ENCODE measurements at regions not wholly inside any gene's neighbourhood (a gene's known extent, or its start where the extent isn't known, plus 50 kb on each side); places are given as distances from the start of the nearest gene placed in this dataset.
A peak's percentile ranks its signal among the peaks of the same experiment; 100 is the strongest.

GRCh38 chr12:69000540-69001243 lies 67.7 kb upstream of the CPM start:
- WGBS = no CpG with 5 or more reads among the region's 2 CpGs
- H2AK5ac ChIP-seq (ENCODE audit: low read length, severe bottlenecking) = no peak overlapping the region
- H3K4ac ChIP-seq (ENCODE audit: low read depth in 1 of 2, low read length in 2 of 2) = no peak overlapping the region
- H3K18ac ChIP-seq (ENCODE audit: low read depth in 1 of 2, low read length in 2 of 2) = no peak overlapping the region
- peaks cover 3% of the 10 kb centered on the region for H3K9me3 ChIP-seq (ENCODE audit: control insufficient read depth, low read length)
- peak overlapping the region; percentile 22 for H3K9ac ChIP-seq (ENCODE audit: low read length)
- no peaks in the 10 kb centered on the region for H3K4me1 ChIP-seq (ENCODE audit: control insufficient read depth, insufficient read depth, low read depth, low read length)
- H3K27ac ChIP-seq (ENCODE audit: low read length, poor library complexity, severe bottlenecking) = no peak overlapping the region
- no peak overlapping the region for H2BK5ac ChIP-seq (ENCODE audit: low read depth, low read length, poor library complexity, severe bottlenecking)
- no peak overlapping the region for H3K14ac ChIP-seq (ENCODE audit: low read length in 2 of 2)
- H2AFZ ChIP-seq (ENCODE audit: low read depth, low read length) = no peak overlapping the region
- H3K79me1 ChIP-seq (replicated peaks; ENCODE audit: low read length, poor library complexity, severe bottlenecking) = no peaks in the 10 kb centered on the region
- H4K8ac ChIP-seq (ENCODE audit: low read length) = no peak overlapping the region
- no peaks in the 10 kb centered on the region for H3K27me3 ChIP-seq (ENCODE audit: control insufficient read depth in 1 of 2, insufficient read depth in 1 of 2, low read length in 2 of 2)
- DNase-seq = no peak
- H2BK120ac ChIP-seq (ENCODE audit: low read depth, low read length) = no peak overlapping the region
- no peaks in the 10 kb centered on the region for H3K36me3 ChIP-seq (ENCODE audit: control insufficient read depth in 1 of 2, insufficient read depth in 2 of 2, low read depth in 1 of 2, low read length in 2 of 2)
- H3K23ac ChIP-seq (ENCODE audit: low read length in 2 of 2) = no peak overlapping the region
- H3K4me3 ChIP-seq (ENCODE audit: insufficient read depth in 1 of 2, low read depth in 1 of 2, low read length in 2 of 2) = no peak overlapping the region
- H4K91ac ChIP-seq (ENCODE audit: low read length) = no peak overlapping the region
- H2BK15ac ChIP-seq (ENCODE audit: low read depth, poor library complexity, severe bottlenecking) = no peak overlapping the region
- no peak overlapping the region for H3K4me2 ChIP-seq (ENCODE audit: low read length, poor library complexity, severe bottlenecking)
- no peak overlapping the region for H2BK12ac ChIP-seq (ENCODE audit: low read length in 2 of 2)

GRCh38 chr12:69001251-69001650 lies 68.3 kb upstream of the CPM start:
- H2BK12ac ChIP-seq (ENCODE audit: low read length in 2 of 2) = no peak overlapping the region
- H4K91ac ChIP-seq (ENCODE audit: low read length) = no peak overlapping the region
- no peak for DNase-seq
- H3K4ac ChIP-seq (ENCODE audit: low read depth in 1 of 2, low read length in 2 of 2) = no peak overlapping the region
- 88% methylated on average over 3 of the region's 3 CpGs for WGBS
- H3K9me3 ChIP-seq (ENCODE audit: control insufficient read depth, low read length) = peaks cover 3% of the 10 kb centered on the region
- no peak overlapping the region for H3K14ac ChIP-seq (ENCODE audit: low read length in 2 of 2)
- no peak overlapping the region for H3K4me3 ChIP-seq (ENCODE audit: insufficient read depth in 1 of 2, low read depth in 1 of 2, low read length in 2 of 2)
- H3K4me2 ChIP-seq (ENCODE audit: low read length, poor library complexity, severe bottlenecking) = no peak overlapping the region
- H2BK120ac ChIP-seq (ENCODE audit: low read depth, low read length) = no peak overlapping the region
- no peak overlapping the region for H3K18ac ChIP-seq (ENCODE audit: low read depth in 1 of 2, low read length in 2 of 2)
- H3K79me1 ChIP-seq (replicated peaks; ENCODE audit: low read length, poor library complexity, severe bottlenecking) = no peaks in the 10 kb centered on the region
- H3K4me1 ChIP-seq (ENCODE audit: control insufficient read depth, insufficient read depth, low read depth, low read length) = no peaks in the 10 kb centered on the region
- H3K27me3 ChIP-seq (ENCODE audit: control insufficient read depth in 1 of 2, insufficient read depth in 1 of 2, low read length in 2 of 2) = no peaks in the 10 kb centered on the region
- H3K36me3 ChIP-seq (ENCODE audit: control insufficient read depth in 1 of 2, insufficient read depth in 2 of 2, low read depth in 1 of 2, low read length in 2 of 2) = no peaks in the 10 kb centered on the region
- H2BK5ac ChIP-seq (ENCODE audit: low read depth, low read length, poor library complexity, severe bottlenecking) = no peak overlapping the region
- H2AK5ac ChIP-seq (ENCODE audit: low read length, severe bottlenecking) = no peak overlapping the region
- H3K23ac ChIP-seq (ENCODE audit: low read length in 2 of 2) = no peak overlapping the region
- no peak overlapping the region for H3K27ac ChIP-seq (ENCODE audit: low read length, poor library complexity, severe bottlenecking)
- H3K9ac ChIP-seq (ENCODE audit: low read length) = no peak overlapping the region
- no peak overlapping the region for H2AFZ ChIP-seq (ENCODE audit: low read depth, low read length)
- no peak overlapping the region for H4K8ac ChIP-seq (ENCODE audit: low read length)
- H2BK15ac ChIP-seq (ENCODE audit: low read depth, poor library complexity, severe bottlenecking) = no peak overlapping the region

DNA sequence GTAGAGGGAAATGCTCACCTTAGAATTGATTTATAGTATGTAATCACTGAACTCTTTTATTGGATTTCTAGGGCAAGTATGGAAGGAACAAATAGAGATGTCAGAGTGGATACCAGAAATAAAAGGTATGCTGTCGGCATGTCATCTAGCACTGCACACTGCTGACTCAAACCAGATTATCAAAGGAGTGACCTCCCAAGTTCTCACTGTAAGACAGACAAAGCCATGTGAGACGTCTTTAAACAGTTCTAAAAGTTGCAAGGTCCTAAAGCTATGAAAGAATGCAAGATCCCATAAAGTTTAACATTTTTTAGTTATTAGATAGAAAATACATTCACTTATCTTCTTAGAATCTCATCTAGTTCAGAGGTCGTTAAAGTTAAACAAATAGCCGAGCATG lies 70.0 kb upstream of the CPM start:
- Histone ChIP-seq H2AFZ (ENCODE audit: low read depth, low read length) (no peak overlapping the region), H3K36me3 (ENCODE audit: control insufficient read depth in 1 of 2, insufficient read depth in 2 of 2, low read depth in 1 of 2, low read length in 2 of 2) (no peaks in the 10 kb centered on the region), H3K4me1 (ENCODE audit: control insufficient read depth, insufficient read depth, low read depth, low read length) (peaks cover 3% of the 10 kb centered on the region), H3K27me3 (ENCODE audit: control insufficient read depth in 1 of 2, insufficient read depth in 1 of 2, low read length in 2 of 2) (no peaks in the 10 kb centered on the region), H3K18ac (ENCODE audit: low read depth in 1 of 2, low read length in 2 of 2) (no peak overlapping the region), H3K23ac (ENCODE audit: low read length in 2 of 2) (no peak overlapping the region), H3K79me1 (replicated peaks; ENCODE audit: low read length, poor library complexity, severe bottlenecking) (no peaks in the 10 kb centered on the region), H3K9ac (ENCODE audit: low read length) (no peak overlapping the region), H2BK5ac (ENCODE audit: low read depth, low read length, poor library complexity, severe bottlenecking) (no peak overlapping the region), H4K91ac (ENCODE audit: low read length) (no peak overlapping the region), H3K9me3 (ENCODE audit: control insufficient read depth, low read length) (no peaks in the 10 kb centered on the region), H3K27ac (ENCODE audit: low read length, poor library complexity, severe bottlenecking) (no peak overlapping the region), H3K4me3 (ENCODE audit: insufficient read depth in 1 of 2, low read depth in 1 of 2, low read length in 2 of 2) (no peak overlapping the region), H3K4ac (ENCODE audit: low read depth in 1 of 2, low read length in 2 of 2) (no peak overlapping the region), H4K8ac (ENCODE audit: low read length) (no peak overlapping the region), H2AK5ac (ENCODE audit: low read length, severe bottlenecking) (no peak overlapping the region), H3K4me2 (ENCODE audit: low read length, poor library complexity, severe bottlenecking) (no peak overlapping the region), H3K14ac (ENCODE audit: low read length in 2 of 2) (no peak overlapping the region), H2BK12ac (ENCODE audit: low read length in 2 of 2) (no peak overlapping the region), H2BK15ac (ENCODE audit: low read depth, poor library complexity, severe bottlenecking) (no peak overlapping the region), H2BK120ac (ENCODE audit: low read depth, low read length) (no peak overlapping the region)
- DNase-seq = no peak
- WGBS = 89% methylated on average over 3 of the region's 4 CpGs

DNA sequence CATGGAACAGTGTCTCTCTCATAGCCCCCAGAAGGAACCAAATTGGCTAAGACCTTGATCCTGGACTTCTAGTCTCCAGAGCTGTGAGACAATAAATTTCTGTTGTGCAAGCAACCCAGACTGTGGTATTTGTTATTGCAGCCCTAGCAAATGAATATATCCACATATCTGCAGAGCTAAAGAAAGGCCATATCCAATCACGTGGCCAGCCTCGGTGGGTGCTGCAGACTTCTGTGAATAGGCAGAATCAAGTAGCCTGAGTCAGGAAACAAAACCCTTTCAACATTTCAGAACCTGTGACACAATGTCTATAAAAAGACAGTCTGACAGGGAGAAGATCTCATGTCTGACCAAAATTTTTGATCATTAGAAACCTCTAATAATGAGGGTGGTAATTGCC lies 71.0 kb upstream of the CPM start:
- Histone ChIP-seq H3K4me3 (ENCODE audit: insufficient read depth in 1 of 2, low read depth in 1 of 2, low read length in 2 of 2) (no peak overlapping the region), H3K4me1 (ENCODE audit: control insufficient read depth, insufficient read depth, low read depth, low read length) (peaks cover 3% of the 10 kb centered on the region), H4K8ac (ENCODE audit: low read length) (no peak overlapping the region), H3K79me1 (replicated peaks; ENCODE audit: low read length, poor library complexity, severe bottlenecking) (no peaks in the 10 kb centered on the region), H2AK5ac (ENCODE audit: low read length, severe bottlenecking) (no peak overlapping the region), H4K91ac (ENCODE audit: low read length) (no peak overlapping the region), H3K14ac (ENCODE audit: low read length in 2 of 2) (no peak overlapping the region), H2BK5ac (ENCODE audit: low read depth, low read length, poor library complexity, severe bottlenecking) (no peak overlapping the region), H3K9me3 (ENCODE audit: control insufficient read depth, low read length) (no peaks in the 10 kb centered on the region), H3K23ac (ENCODE audit: low read length in 2 of 2) (no peak overlapping the region), H2BK12ac (ENCODE audit: low read length in 2 of 2) (no peak overlapping the region), H3K27me3 (ENCODE audit: control insufficient read depth in 1 of 2, insufficient read depth in 1 of 2, low read length in 2 of 2) (no peaks in the 10 kb centered on the region), H2AFZ (ENCODE audit: low read depth, low read length) (no peak overlapping the region), H3K18ac (ENCODE audit: low read depth in 1 of 2, low read length in 2 of 2) (no peak overlapping the region), H3K36me3 (ENCODE audit: control insufficient read depth in 1 of 2, insufficient read depth in 2 of 2, low read depth in 1 of 2, low read length in 2 of 2) (no peaks in the 10 kb centered on the region), H2BK120ac (ENCODE audit: low read depth, low read length) (no peak overlapping the region), H3K4me2 (ENCODE audit: low read length, poor library complexity, severe bottlenecking) (no peak overlapping the region), H3K27ac (ENCODE audit: low read length, poor library complexity, severe bottlenecking) (no peak overlapping the region), H3K4ac (ENCODE audit: low read depth in 1 of 2, low read length in 2 of 2) (no peak overlapping the region), H2BK15ac (ENCODE audit: low read depth, poor library complexity, severe bottlenecking) (no peak overlapping the region), H3K9ac (ENCODE audit: low read length) (no peak overlapping the region)
- 96% methylated on average over 2 of the region's 2 CpGs for WGBS
- no peak for DNase-seq

Data from mesenchymal stem cell (in vitro differentiated cells and primary cell).